ENCODE measurements at regions not wholly inside any gene's neighbourhood (a gene's known extent, or its start where the extent isn't known, plus 50 kb on each side); places are given as distances from the start of the nearest gene placed in this dataset.

DNA sequence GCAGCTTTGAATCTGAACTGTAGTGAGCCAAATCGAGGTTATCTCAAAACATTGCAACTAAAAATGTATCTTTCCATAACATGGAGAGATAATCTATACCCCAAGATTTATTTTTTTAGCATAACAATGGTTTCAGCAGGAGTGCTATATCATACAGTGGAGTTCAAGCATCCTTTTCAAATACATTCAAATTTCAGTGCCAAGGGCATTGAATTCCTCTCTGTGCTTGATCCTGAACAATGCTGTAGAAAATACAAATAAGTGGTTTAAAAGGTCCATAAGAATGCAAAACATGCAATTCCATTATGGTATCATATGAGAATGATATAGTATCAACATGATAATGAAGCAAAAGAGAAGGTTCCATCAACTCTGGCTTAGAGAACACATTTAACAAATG lies 201.7 kb downstream of the TXNL1 start:
- Histone ChIP-seq H3F3A (ENCODE audit: insufficient read depth, low read length) (no peaks in the 10 kb centered on the region), H3K9ac (ENCODE audit: low read length) (no peak overlapping the region), H3K27ac (ENCODE audit: low read depth, low read length, poor library complexity, severe bottlenecking) (no peak overlapping the region), H3K4me1 (ENCODE audit: insufficient read depth, low read length, severe bottlenecking) (no peaks in the 10 kb centered on the region), H3K4me3 (ENCODE audit: low read depth, low read length, poor library complexity, severe bottlenecking) (no peak overlapping the region), H3K4me2 (ENCODE audit: low read length) (no peak overlapping the region), H3K27me3 (ENCODE audit: insufficient read depth, low read length) (no peaks in the 10 kb centered on the region), H3K9me3 (ENCODE audit: low read length) (no peaks in the 10 kb centered on the region), H2AFZ (ENCODE audit: low read length) (no peak overlapping the region), H3K79me2 (ENCODE audit: insufficient read depth, low read length) (no peaks in the 10 kb centered on the region), H4K20me1 (ENCODE audit: insufficient read depth, low read length) (no peaks in the 10 kb centered on the region), H3K9me2 (ENCODE audit: low read depth, low read length) (no peaks in the 10 kb centered on the region), H3K36me3 (ENCODE audit: insufficient read depth, low read length) (no peaks in the 10 kb centered on the region)
- TF ChIP-seq, protein P1, sequence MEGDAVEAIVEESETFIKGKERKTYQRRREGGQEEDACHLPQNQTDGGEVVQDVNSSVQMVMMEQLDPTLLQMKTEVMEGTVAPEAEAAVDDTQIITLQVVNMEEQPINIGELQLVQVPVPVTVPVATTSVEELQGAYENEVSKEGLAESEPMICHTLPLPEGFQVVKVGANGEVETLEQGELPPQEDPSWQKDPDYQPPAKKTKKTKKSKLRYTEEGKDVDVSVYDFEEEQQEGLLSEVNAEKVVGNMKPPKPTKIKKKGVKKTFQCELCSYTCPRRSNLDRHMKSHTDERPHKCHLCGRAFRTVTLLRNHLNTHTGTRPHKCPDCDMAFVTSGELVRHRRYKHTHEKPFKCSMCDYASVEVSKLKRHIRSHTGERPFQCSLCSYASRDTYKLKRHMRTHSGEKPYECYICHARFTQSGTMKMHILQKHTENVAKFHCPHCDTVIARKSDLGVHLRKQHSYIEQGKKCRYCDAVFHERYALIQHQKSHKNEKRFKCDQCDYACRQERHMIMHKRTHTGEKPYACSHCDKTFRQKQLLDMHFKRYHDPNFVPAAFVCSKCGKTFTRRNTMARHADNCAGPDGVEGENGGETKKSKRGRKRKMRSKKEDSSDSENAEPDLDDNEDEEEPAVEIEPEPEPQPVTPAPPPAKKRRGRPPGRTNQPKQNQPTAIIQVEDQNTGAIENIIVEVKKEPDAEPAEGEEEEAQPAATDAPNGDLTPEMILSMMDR (IDR thresholded peaks at IDR 0.05; ENCODE audit: low read length), result no peak
- TF ChIP-seq EZH2 (IDR thresholded peaks at IDR 0.05; ENCODE audit: borderline replicate concordance, low read length), result no peak

DNA sequence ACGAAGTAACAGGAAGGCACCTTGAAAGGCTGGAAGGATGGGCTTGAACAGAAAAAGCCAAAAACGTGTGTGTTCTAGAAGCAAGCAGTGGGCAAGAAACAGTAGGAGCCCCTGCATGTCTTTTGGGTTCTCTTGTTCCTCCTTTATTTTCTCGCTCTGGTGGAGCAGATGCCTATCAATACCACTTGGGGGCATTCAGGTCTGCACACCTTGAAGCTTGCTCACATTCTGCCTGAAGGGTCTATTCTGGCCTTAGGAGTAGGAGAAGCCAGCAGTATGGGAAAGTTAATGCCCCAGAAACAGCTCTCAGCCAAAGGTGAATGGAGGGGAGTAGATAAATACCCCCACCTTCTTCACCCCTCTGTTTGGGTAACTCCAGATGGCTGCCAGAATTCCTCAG lies 204.5 kb downstream of the TXNL1 start:
- TF ChIP-seq, protein P1 (IDR thresholded peaks at IDR 0.05; ENCODE audit: low read length), result no peak
- TF ChIP-seq EZH2 (IDR thresholded peaks at IDR 0.05; ENCODE audit: borderline replicate concordance, low read length), result no peak
- Histone ChIP-seq H3K4me3 (ENCODE audit: low read depth, low read length, poor library complexity, severe bottlenecking) (no peak overlapping the region), H3K9me3 (ENCODE audit: low read length) (no peaks in the 10 kb centered on the region), H3F3A (ENCODE audit: insufficient read depth, low read length) (no peaks in the 10 kb centered on the region), H3K36me3 (ENCODE audit: insufficient read depth, low read length) (no peaks in the 10 kb centered on the region), H3K27ac (ENCODE audit: low read depth, low read length, poor library complexity, severe bottlenecking) (no peak overlapping the region), H3K79me2 (ENCODE audit: insufficient read depth, low read length) (no peaks in the 10 kb centered on the region), H2AFZ (ENCODE audit: low read length) (no peak overlapping the region), H4K20me1 (ENCODE audit: insufficient read depth, low read length) (no peaks in the 10 kb centered on the region), H3K27me3 (ENCODE audit: insufficient read depth, low read length) (no peaks in the 10 kb centered on the region), H3K9me2 (ENCODE audit: low read depth, low read length) (no peaks in the 10 kb centered on the region), H3K4me1 (ENCODE audit: insufficient read depth, low read length, severe bottlenecking) (no peaks in the 10 kb centered on the region), H3K9ac (ENCODE audit: low read length) (no peak overlapping the region), H3K4me2 (ENCODE audit: low read length) (no peak overlapping the region)

DNA sequence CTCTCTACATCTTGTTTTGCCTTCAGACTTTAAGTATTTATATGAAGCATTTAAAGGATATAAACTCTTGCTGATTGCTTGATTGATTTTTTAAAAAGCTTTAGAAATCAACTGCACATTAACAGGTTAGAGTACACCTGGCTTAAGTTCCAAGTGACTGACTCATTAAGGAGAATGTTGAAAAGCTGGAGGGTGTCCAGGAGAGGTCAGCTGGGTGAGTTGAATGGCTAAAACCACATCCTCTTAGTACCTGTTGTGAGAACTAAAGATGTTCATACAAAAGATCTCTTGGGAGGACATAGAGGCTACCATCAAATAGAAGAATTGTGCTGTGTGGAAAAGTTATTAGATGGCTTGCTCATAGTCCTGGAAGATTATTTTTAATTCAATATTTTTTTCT lies 206.8 kb downstream of the TXNL1 start:
- Histone ChIP-seq H3K9ac (ENCODE audit: low read length) (no peak overlapping the region), H4K20me1 (ENCODE audit: insufficient read depth, low read length) (no peaks in the 10 kb centered on the region), H3K27ac (ENCODE audit: low read depth, low read length, poor library complexity, severe bottlenecking) (no peak overlapping the region), H3K79me2 (ENCODE audit: insufficient read depth, low read length) (no peaks in the 10 kb centered on the region), H3K27me3 (ENCODE audit: insufficient read depth, low read length) (no peaks in the 10 kb centered on the region), H3K9me3 (ENCODE audit: low read length) (no peaks in the 10 kb centered on the region), H3K4me1 (ENCODE audit: insufficient read depth, low read length, severe bottlenecking) (no peaks in the 10 kb centered on the region), H2AFZ (ENCODE audit: low read length) (no peak overlapping the region), H3F3A (ENCODE audit: insufficient read depth, low read length) (no peaks in the 10 kb centered on the region), H3K4me3 (ENCODE audit: low read depth, low read length, poor library complexity, severe bottlenecking) (no peak overlapping the region), H3K4me2 (ENCODE audit: low read length) (no peak overlapping the region), H3K36me3 (ENCODE audit: insufficient read depth, low read length) (no peaks in the 10 kb centered on the region), H3K9me2 (ENCODE audit: low read depth, low read length) (no peaks in the 10 kb centered on the region)
- TF ChIP-seq, protein P1 (IDR thresholded peaks at IDR 0.05; ENCODE audit: low read length), result no peak
- no peak for TF ChIP-seq EZH2 (IDR thresholded peaks at IDR 0.05; ENCODE audit: borderline replicate concordance, low read length)

Data from OCI-LY1 (cell line).